ENCODE measurements at regions not wholly inside any gene's neighbourhood (a gene's known extent, or its start where the extent isn't known, plus 50 kb on each side); places are given as distances from the start of the nearest gene placed in this dataset.

DNA sequence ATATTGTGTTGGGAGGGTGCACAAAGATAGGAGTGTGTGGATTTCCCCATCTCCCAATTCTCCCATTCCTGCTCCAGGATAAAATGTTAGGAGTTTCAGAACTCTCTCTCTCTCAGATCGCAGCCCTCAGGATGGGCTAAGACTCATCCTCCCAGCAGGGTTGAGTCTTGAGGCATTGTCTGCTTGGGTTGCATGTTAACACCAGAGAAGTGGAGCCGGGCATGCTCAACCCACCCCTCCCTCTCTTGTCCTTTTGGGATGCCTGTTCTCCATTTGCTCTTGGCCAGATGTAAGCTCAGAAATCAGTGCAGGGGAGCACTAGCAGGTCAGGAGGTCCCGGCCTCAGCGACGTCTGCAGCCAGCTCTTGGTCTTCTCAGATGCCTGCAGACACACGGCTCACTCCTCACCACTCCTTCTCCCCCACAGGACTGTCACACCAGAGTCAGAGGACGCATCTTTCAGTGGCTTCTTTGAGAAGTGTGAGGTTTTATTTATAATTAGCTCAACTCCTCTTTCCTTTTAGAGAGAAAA is 1456.5 kb downstream of the TBC1D22A start (continued):
- TF ChIP-seq, protein P1, sequence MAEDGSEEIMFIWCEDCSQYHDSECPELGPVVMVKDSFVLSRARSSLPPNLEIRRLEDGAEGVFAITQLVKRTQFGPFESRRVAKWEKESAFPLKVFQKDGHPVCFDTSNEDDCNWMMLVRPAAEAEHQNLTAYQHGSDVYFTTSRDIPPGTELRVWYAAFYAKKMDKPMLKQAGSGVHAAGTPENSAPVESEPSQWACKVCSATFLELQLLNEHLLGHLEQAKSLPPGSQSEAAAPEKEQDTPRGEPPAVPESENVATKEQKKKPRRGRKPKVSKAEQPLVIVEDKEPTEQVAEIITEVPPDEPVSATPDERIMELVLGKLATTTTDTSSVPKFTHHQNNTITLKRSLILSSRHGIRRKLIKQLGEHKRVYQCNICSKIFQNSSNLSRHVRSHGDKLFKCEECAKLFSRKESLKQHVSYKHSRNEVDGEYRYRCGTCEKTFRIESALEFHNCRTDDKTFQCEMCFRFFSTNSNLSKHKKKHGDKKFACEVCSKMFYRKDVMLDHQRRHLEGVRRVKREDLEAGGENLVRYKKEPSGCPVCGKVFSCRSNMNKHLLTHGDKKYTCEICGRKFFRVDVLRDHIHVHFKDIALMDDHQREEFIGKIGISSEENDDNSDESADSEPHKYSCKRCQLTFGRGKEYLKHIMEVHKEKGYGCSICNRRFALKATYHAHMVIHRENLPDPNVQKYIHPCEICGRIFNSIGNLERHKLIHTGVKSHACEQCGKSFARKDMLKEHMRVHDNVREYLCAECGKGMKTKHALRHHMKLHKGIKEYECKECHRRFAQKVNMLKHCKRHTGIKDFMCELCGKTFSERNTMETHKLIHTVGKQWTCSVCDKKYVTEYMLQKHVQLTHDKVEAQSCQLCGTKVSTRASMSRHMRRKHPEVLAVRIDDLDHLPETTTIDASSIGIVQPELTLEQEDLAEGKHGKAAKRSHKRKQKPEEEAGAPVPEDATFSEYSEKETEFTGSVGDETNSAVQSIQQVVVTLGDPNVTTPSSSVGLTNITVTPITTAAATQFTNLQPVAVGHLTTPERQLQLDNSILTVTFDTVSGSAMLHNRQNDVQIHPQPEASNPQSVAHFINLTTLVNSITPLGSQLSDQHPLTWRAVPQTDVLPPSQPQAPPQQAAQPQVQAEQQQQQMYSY (CRISPR knock-in tag; IDR thresholded peaks at IDR 0.05) = no peak
- TF ChIP-seq, protein P2, sequence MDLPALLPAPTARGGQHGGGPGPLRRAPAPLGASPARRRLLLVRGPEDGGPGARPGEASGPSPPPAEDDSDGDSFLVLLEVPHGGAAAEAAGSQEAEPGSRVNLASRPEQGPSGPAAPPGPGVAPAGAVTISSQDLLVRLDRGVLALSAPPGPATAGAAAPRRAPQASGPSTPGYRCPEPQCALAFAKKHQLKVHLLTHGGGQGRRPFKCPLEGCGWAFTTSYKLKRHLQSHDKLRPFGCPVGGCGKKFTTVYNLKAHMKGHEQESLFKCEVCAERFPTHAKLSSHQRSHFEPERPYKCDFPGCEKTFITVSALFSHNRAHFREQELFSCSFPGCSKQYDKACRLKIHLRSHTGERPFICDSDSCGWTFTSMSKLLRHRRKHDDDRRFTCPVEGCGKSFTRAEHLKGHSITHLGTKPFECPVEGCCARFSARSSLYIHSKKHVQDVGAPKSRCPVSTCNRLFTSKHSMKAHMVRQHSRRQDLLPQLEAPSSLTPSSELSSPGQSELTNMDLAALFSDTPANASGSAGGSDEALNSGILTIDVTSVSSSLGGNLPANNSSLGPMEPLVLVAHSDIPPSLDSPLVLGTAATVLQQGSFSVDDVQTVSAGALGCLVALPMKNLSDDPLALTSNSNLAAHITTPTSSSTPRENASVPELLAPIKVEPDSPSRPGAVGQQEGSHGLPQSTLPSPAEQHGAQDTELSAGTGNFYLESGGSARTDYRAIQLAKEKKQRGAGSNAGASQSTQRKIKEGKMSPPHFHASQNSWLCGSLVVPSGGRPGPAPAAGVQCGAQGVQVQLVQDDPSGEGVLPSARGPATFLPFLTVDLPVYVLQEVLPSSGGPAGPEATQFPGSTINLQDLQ (CRISPR knock-in tag; IDR thresholded peaks at IDR 0.05) = no peak
- TF ChIP-seq SNAPC2 (CRISPR knock-in tag; IDR thresholded peaks at IDR 0.05) (no peak), ZFP36 (IDR thresholded peaks at IDR 0.05; ENCODE audit: borderline replicate concordance, low read depth, low read length, partially characterized antibody) (no peak), ZNF292 (CRISPR knock-in tag; IDR thresholded peaks at IDR 0.05; ENCODE audit: borderline replicate concordance, low read depth) (no peak), SP4 (CRISPR knock-in tag; IDR thresholded peaks at IDR 0.05) (no peak), MAZ (IDR thresholded peaks at IDR 0.05; ENCODE audit: borderline replicate concordance, low read depth, low read length) (no peak), MAZ (CRISPR knock-in tag; IDR thresholded peaks at IDR 0.05; ENCODE audit: low read depth) (no peak)
- TF ChIP-seq, protein P3, sequence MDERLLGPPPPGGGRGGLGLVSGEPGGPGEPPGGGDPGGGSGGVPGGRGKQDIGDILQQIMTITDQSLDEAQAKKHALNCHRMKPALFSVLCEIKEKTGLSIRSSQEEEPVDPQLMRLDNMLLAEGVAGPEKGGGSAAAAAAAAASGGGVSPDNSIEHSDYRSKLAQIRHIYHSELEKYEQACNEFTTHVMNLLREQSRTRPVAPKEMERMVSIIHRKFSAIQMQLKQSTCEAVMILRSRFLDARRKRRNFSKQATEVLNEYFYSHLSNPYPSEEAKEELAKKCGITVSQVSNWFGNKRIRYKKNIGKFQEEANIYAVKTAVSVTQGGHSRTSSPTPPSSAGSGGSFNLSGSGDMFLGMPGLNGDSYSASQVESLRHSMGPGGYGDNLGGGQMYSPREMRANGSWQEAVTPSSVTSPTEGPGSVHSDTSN (CRISPR knock-in tag; IDR thresholded peaks at IDR 0.05) = no peak

All from HepG2 (cell line).